ENCODE measurements at regions not wholly inside any gene's neighbourhood (a gene's known extent, or its start where the extent isn't known, plus 50 kb on each side); places are given as distances from the start of the nearest gene placed in this dataset.

GRCh38 chr22:46096706-46097230 lies 53.6 kb upstream of the PPARA start:
- H3K18ac ChIP-seq (ENCODE audit: insufficient read length, low read depth, low read length), result no peak overlapping the region
- no peak overlapping the region for H3K23ac ChIP-seq (ENCODE audit: insufficient read length, low read depth, low read length)
- H3K9ac ChIP-seq (ENCODE audit: extremely low read depth, insufficient read length, low read length), result no peak overlapping the region
- H3K4me1 ChIP-seq (ENCODE audit: insufficient read depth, low read length), result no peaks in the 10 kb centered on the region
- H3K14ac ChIP-seq (ENCODE audit: insufficient read depth, low read length), result no peak overlapping the region; the same call in 1 of the 2 replicates
- no peaks in the 10 kb centered on the region for H3K23me2 ChIP-seq (ENCODE audit: insufficient read length, low read depth, low read length, poor library complexity, severe bottlenecking)
- H4K91ac ChIP-seq (ENCODE audit: insufficient read length, low read depth, low read length), result no peak overlapping the region
- no peaks in the 10 kb centered on the region for H3K9me3 Mint-ChIP-seq
- no peaks in the 10 kb centered on the region for H3K27me3 Mint-ChIP-seq (ENCODE audit: low read depth)
- no peaks in the 10 kb centered on the region for H3K79me1 ChIP-seq (ENCODE audit: insufficient read depth, low read depth, low read length, poor library complexity, severe bottlenecking)
- H3T11ph ChIP-seq (ENCODE audit: low read length), result no peak overlapping the region
- no peaks in the 10 kb centered on the region for H3K4me1 Mint-ChIP-seq
- H3K27me3 ChIP-seq (ENCODE audit: insufficient read depth, low read length), result no peaks in the 10 kb centered on the region
- no peak overlapping the region for H2AK5ac ChIP-seq (ENCODE audit: insufficient read length, low read length)
- no peak for TF ChIP-seq CTCF (conservative IDR thresholded peaks at IDR 0.05)
- no CpG with 5 or more reads among the region's 14 CpGs for WGBS (ENCODE audit: extremely low coverage, insufficient read length, low lambda C conversion rate)
- H2BK15ac ChIP-seq (ENCODE audit: low read depth, low read length), result no peak overlapping the region
- no peaks in the 10 kb centered on the region for H3K36me3 Mint-ChIP-seq (ENCODE audit: insufficient read depth in 1 of 3, low read depth in 3 of 3)
- no peak overlapping the region for H2BK12ac ChIP-seq (ENCODE audit: insufficient read length, low read depth, low read length)
- no peak overlapping the region for H4K5ac ChIP-seq (ENCODE audit: insufficient read length, low read depth, low read length)
- H3K79me2 ChIP-seq (ENCODE audit: insufficient read depth, low read length), result peaks cover 1% of the 10 kb centered on the region; the same call in 1 of the 2 replicates
- DNase-seq, result no peak
- H2BK20ac ChIP-seq (ENCODE audit: low read depth, low read length, poor library complexity, severe bottlenecking), result no peak overlapping the region
- H3K4me2 ChIP-seq (ENCODE audit: insufficient read depth, insufficient read length, low read length), result no peak overlapping the region
- no peak overlapping the region for H4K8ac ChIP-seq (replicated peaks; ENCODE audit: insufficient read length, low read depth, low read length)
- H2BK120ac ChIP-seq (ENCODE audit: low read depth, low read length, poor library complexity, severe bottlenecking), result no peak overlapping the region
- no peak overlapping the region for H3K56ac ChIP-seq (ENCODE audit: insufficient read length, low read depth, low read length)
- H3K4me3 Mint-ChIP-seq, result no peak overlapping the region
- no peak overlapping the region for H3K4ac ChIP-seq (ENCODE audit: low read depth, low read length)
- H3K9me3 ChIP-seq (ENCODE audit: control insufficient read depth, low read depth, low read length), result no peaks in the 10 kb centered on the region
- H2AFZ ChIP-seq (ENCODE audit: low read length), result no peak overlapping the region
- no peaks in the 10 kb centered on the region for H4K20me1 ChIP-seq (ENCODE audit: control insufficient read depth, insufficient read depth, insufficient read length)
- H3K27ac ChIP-seq (ENCODE audit: insufficient read length, low read depth, low read length), result no peak overlapping the region
- no peak overlapping the region for H3K27ac Mint-ChIP-seq
- no peak overlapping the region for H2BK5ac ChIP-seq (ENCODE audit: insufficient read length, low read length)
